Naive B cell (primary cell): ENCODE measurements at regions not wholly inside any gene's neighbourhood (a gene's known extent, or its start where the extent isn't known, plus 50 kb on each side); places are given as distances from the start of the nearest gene placed in this dataset.

Experiments used
- ATAC-seq, 2 donors: fragments of 150-1000 bp; cut with Tn5 transposase; 2 replicates each; pipeline ENCODE4 v1.10.0; 2021; ENCODE audit warnings: low read depth in 2 of 2, mild to moderate bottlenecking in 2 of 2, moderate library complexity in 2 of 2
- DNase-seq: peaks from one replicate; pipeline ENCODE4 v3.0.0; 2022
- H3K27ac Mint-ChIP-seq, 6 donors: one replicate each; pipeline ENCODE4 v1.8.0; 2020 to 2022; ENCODE audit warnings: mild to moderate bottlenecking in 6 of 6, mixed read lengths in 6 of 6, moderate library complexity in 5 of 6, inconsistent platforms in 2 of 6
- H3K27me3 Mint-ChIP-seq, 3 donors: one replicate each; pipeline ENCODE4 v1.8.0; 2021 to 2022; ENCODE audit warnings: mixed read lengths in 3 of 3, mild to moderate bottlenecking in 1 of 3
- H3K36me3 Mint-ChIP-seq, 2 donors: one replicate each; pipeline ENCODE4 v1.8.0; 2020 to 2022; ENCODE audit warnings: mixed read lengths in 2 of 2, inconsistent platforms in 1 of 2, mild to moderate bottlenecking in 1 of 2
- H3K4me1 Mint-ChIP-seq, 3 donors: one replicate each; pipeline ENCODE4 v1.8.0; 2020 to 2022; ENCODE audit warnings: mixed read lengths in 3 of 3, inconsistent platforms in 1 of 3, mild to moderate bottlenecking in 1 of 3, moderate library complexity in 1 of 3
- H3K4me3 Mint-ChIP-seq, 8 donors: one replicate each; pipeline ENCODE4 v1.8.0; 2020 to 2022; ENCODE audit warnings: mild to moderate bottlenecking in 8 of 8, mixed read lengths in 8 of 8, moderate library complexity in 8 of 8, inconsistent platforms in 2 of 8
- H3K9me3 Mint-ChIP-seq, 7 donors: one replicate each; pipeline ENCODE4 v1.8.0; 2020 to 2022; ENCODE audit warnings: mixed read lengths in 7 of 7, mild to moderate bottlenecking in 5 of 7, inconsistent platforms in 2 of 7, moderate library complexity in 1 of 7

GRCh38 chr7:22935269-22935668, 78.7 kb downstream of the HYCC1 start:
- H3K9me3 Mint-ChIP-seq = peaks cover 0 to 10% (median 4%) of the 10 kb centered on the region in 7 donors
- no peaks in the 10 kb centered on the region for H3K4me1 Mint-ChIP-seq
- ATAC-seq (no peak), DNase-seq (no peak)
- H3K27ac Mint-ChIP-seq = peak overlapping the region in 2 of 6 donors; percentile 12 to 64
- H3K4me3 Mint-ChIP-seq = no peak overlapping the region
- no peaks in the 10 kb centered on the region for H3K36me3 Mint-ChIP-seq
- H3K27me3 Mint-ChIP-seq = no peaks in the 10 kb centered on the region

- H3K4me3 Mint-ChIP-seq = no peak overlapping the region
- no peaks in the 10 kb centered on the region for H3K4me1 Mint-ChIP-seq
- H3K27ac Mint-ChIP-seq = no peak overlapping the region
- no peak for ATAC-seq
- peaks cover 0 to 11% (median 4%) of the 10 kb centered on the region in 7 donors for H3K9me3 Mint-ChIP-seq
- DNase-seq = no peak
- H3K36me3 Mint-ChIP-seq = no peaks in the 10 kb centered on the region
- H3K27me3 Mint-ChIP-seq = no peaks in the 10 kb centered on the region
Measured at GRCh38 chr7:22934473-22935065, 79.4 kb downstream of the HYCC1 start.

- Mint-ChIP-seq H3K27ac (no peak overlapping the region), H3K4me1 (no peaks in the 10 kb centered on the region), H3K27me3 (no peaks in the 10 kb centered on the region), H3K36me3 (no peaks in the 10 kb centered on the region), H3K4me3 (no peak overlapping the region), H3K9me3 (peaks cover 0 to 11% (median 4%) of the 10 kb centered on the region in 7 donors)
- DNase-seq (no peak), ATAC-seq (no peak)
Measured at GRCh38 chr7:22934023-22934422, 79.9 kb downstream of the HYCC1 start.

- Mint-ChIP-seq H3K4me1 (no peaks in the 10 kb centered on the region), H3K27me3 (no peaks in the 10 kb centered on the region), H3K9me3 (peaks cover 0 to 11% (median 4%) of the 10 kb centered on the region in 7 donors), H3K27ac (peak overlapping the region in 1 of 6 donors; percentile 80), H3K36me3 (no peaks in the 10 kb centered on the region), H3K4me3 (no peak overlapping the region)
- ATAC-seq (no peak), DNase-seq (no peak)
Measured at GRCh38 chr7:22932896-22933295, 81.0 kb downstream of the HYCC1 start.

GRCh38 chr7:22931011-22931410, 82.9 kb downstream of the HYCC1 start:
- Mint-ChIP-seq H3K36me3 (no peaks in the 10 kb centered on the region), H3K27ac (peak overlapping the region in 2 of 6 donors; percentile 45 to 55), H3K27me3 (no peaks in the 10 kb centered on the region), H3K9me3 (peaks cover 0 to 11% (median 6%) of the 10 kb centered on the region in 7 donors), H3K4me1 (no peaks in the 10 kb centered on the region), H3K4me3 (no peak overlapping the region)
- ATAC-seq (no peak), DNase-seq (no peak)

GRCh38 chr7:22922307-22922706, 91.6 kb downstream of the HYCC1 start:
- no peak for ATAC-seq
- peaks cover 0 to 7% of the 10 kb centered on the region in 2 donors for H3K36me3 Mint-ChIP-seq

GRCh38 chr7:22921386-22922086, 92.4 kb downstream of the HYCC1 start:
- DNase-seq (no peak), ATAC-seq (no peak)
- Mint-ChIP-seq H3K27me3 (no peaks in the 10 kb centered on the region), H3K27ac (no peak overlapping the region), H3K9me3 (peaks cover 2 to 8% (median 4%) of the 10 kb centered on the region in 7 donors), H3K4me3 (no peak overlapping the region), H3K4me1 (peaks cover 4 to 6% (median 4%) of the 10 kb centered on the region in 3 donors), H3K36me3 (peaks cover 0 to 7% of the 10 kb centered on the region in 2 donors)

More at GRCh38 chr7:22922307-22922706, 91.6 kb downstream of the HYCC1 start:
- Mint-ChIP-seq H3K4me1 (peaks cover 4 to 6% (median 4%) of the 10 kb centered on the region in 3 donors), H3K27me3 (no peaks in the 10 kb centered on the region), H3K4me3 (no peak overlapping the region), H3K9me3 (peaks cover 2 to 8% (median 4%) of the 10 kb centered on the region in 7 donors), H3K27ac (peak overlapping the region in 1 of 6 donors; percentile 42)
- no peak for DNase-seq

- ATAC-seq = peak; percentile 53 to 65
Measured at GRCh38 chr7:22920672-22921071, 93.3 kb downstream of the HYCC1 start.

GRCh38 chr7:22913158-22913557, 90.5 kb upstream of the TOMM7 start:
- Mint-ChIP-seq H3K4me1 (no peaks in the 10 kb centered on the region), H3K27me3 (peaks cover 0 to 7% (median 0%) of the 10 kb centered on the region in 3 donors), H3K9me3 (peaks cover 0 to 14% (median 4%) of the 10 kb centered on the region in 7 donors), H3K4me3 (no peak overlapping the region), H3K27ac (no peak overlapping the region), H3K36me3 (peaks cover 0 to 19% of the 10 kb centered on the region in 2 donors)
- no peak for DNase-seq
- ATAC-seq = no peak

More at GRCh38 chr7:22920672-22921071, 93.3 kb downstream of the HYCC1 start:
- H3K4me1 Mint-ChIP-seq = peaks cover 4 to 6% (median 4%) of the 10 kb centered on the region in 3 donors
- H3K4me3 Mint-ChIP-seq = no peak overlapping the region
- H3K9me3 Mint-ChIP-seq = peaks cover 2 to 7% (median 4%) of the 10 kb centered on the region in 7 donors
- H3K27ac Mint-ChIP-seq = peak overlapping the region in 1 of 6 donors; percentile 28
- DNase-seq = no peak
- no peaks in the 10 kb centered on the region for H3K27me3 Mint-ChIP-seq
- H3K36me3 Mint-ChIP-seq = peaks cover 0 to 7% of the 10 kb centered on the region in 2 donors

- Mint-ChIP-seq H3K4me1 (no peaks in the 10 kb centered on the region), H3K27me3 (peaks cover 0 to 7% (median 0%) of the 10 kb centered on the region in 3 donors), H3K27ac (no peak overlapping the region), H3K36me3 (peaks cover 0 to 19% of the 10 kb centered on the region in 2 donors), H3K4me3 (no peak overlapping the region), H3K9me3 (peaks cover 0 to 14% (median 4%) of the 10 kb centered on the region in 7 donors)
- ATAC-seq (no peak), DNase-seq (no peak)
Measured at GRCh38 chr7:22911889-22912288, 89.2 kb upstream of the TOMM7 start.

GRCh38 chr7:22909917-22910316, 87.3 kb upstream of the TOMM7 start:
- H3K4me1 Mint-ChIP-seq = no peaks in the 10 kb centered on the region
- H3K36me3 Mint-ChIP-seq = peaks cover 0 to 19% of the 10 kb centered on the region in 2 donors
- H3K27me3 Mint-ChIP-seq = peaks cover 0 to 6% (median 0%) of the 10 kb centered on the region in 3 donors
- H3K4me3 Mint-ChIP-seq = no peak overlapping the region
- H3K9me3 Mint-ChIP-seq = peaks cover 0 to 13% (median 4%) of the 10 kb centered on the region in 7 donors
- H3K27ac Mint-ChIP-seq = no peak overlapping the region
- DNase-seq = no peak
- no peak for ATAC-seq

GRCh38 chr7:22907805-22908204, 85.2 kb upstream of the TOMM7 start:
- H3K36me3 Mint-ChIP-seq = peaks cover 0 to 7% of the 10 kb centered on the region in 2 donors
- no peak overlapping the region for H3K4me3 Mint-ChIP-seq
- no peaks in the 10 kb centered on the region for H3K27me3 Mint-ChIP-seq
- DNase-seq = no peak
- H3K4me1 Mint-ChIP-seq = no peaks in the 10 kb centered on the region
- H3K27ac Mint-ChIP-seq = no peak overlapping the region
- no peak for ATAC-seq
- peaks cover 0 to 11% (median 2%) of the 10 kb centered on the region in 7 donors for H3K9me3 Mint-ChIP-seq

GRCh38 chr7:22900784-22901183, 78.1 kb upstream of the TOMM7 start:
- Mint-ChIP-seq H3K36me3 (peaks cover 0 to 7% of the 10 kb centered on the region in 2 donors), H3K4me1 (no peaks in the 10 kb centered on the region), H3K27me3 (peaks cover 0 to 14% (median 7%) of the 10 kb centered on the region in 3 donors), H3K27ac (no peak overlapping the region), H3K4me3 (no peak overlapping the region), H3K9me3 (peaks cover 0 to 13% (median 5%) of the 10 kb centered on the region in 7 donors)
- ATAC-seq = no peak
- DNase-seq = no peak

- peaks cover 0 to 13% (median 5%) of the 10 kb centered on the region in 7 donors for H3K9me3 Mint-ChIP-seq
- H3K4me1 Mint-ChIP-seq = no peaks in the 10 kb centered on the region
- no peak overlapping the region for H3K27ac Mint-ChIP-seq
- no peak for DNase-seq
- peaks cover 0 to 7% of the 10 kb centered on the region in 2 donors for H3K36me3 Mint-ChIP-seq
- peaks cover 0 to 21% (median 13%) of the 10 kb centered on the region in 3 donors for H3K27me3 Mint-ChIP-seq
- no peak overlapping the region for H3K4me3 Mint-ChIP-seq
- no peak for ATAC-seq
Measured at GRCh38 chr7:22900101-22900500, 77.5 kb upstream of the TOMM7 start.
